WTC11 (cell line): ENCODE measurements at regions not wholly inside any gene's neighbourhood (a gene's known extent, or its start where the extent isn't known, plus 50 kb on each side); places are given as distances from the start of the nearest gene placed in this dataset.

Experiments used
- ATAC-seq: fragments of 200-7000 bp; cut with Tn5 transposase; 2 replicates; pipeline ENCODE4 v1.10.0; 2021; ENCODE audit warnings: mild to moderate bottlenecking, moderate library complexity
- CTCF ChIA-PET: fragments of 300-600 bp; sonication (Branson Sonifier 250); formaldehyde crosslinking; loops from one replicate; lab custom pipeline; 2021; ENCODE audit warnings: antibody characterized with exemption; lab: Charles Lee
- POLR2A ChIA-PET: fragments of 350-600 bp; sonication (Branson Sonifier 250); formaldehyde crosslinking; loops from one replicate; lab custom pipeline; 2021; ENCODE audit warnings: antibody characterized with exemption; lab: Charles Lee
- DNase-seq: peaks from one replicate; pipeline ENCODE4 v3.0.0; 2021; ENCODE audit warnings: low spot score
- H3K27ac Mint-ChIP-seq: 2 replicates; pipeline ENCODE4 v1.8.0; 2021; ENCODE audit warnings: mixed read lengths
- H3K27me3 Mint-ChIP-seq: 2 replicates; pipeline ENCODE4 v1.8.0; 2021; ENCODE audit warnings: low read depth, mild to moderate bottlenecking, moderate library complexity, mixed read lengths
- H3K36me3 Mint-ChIP-seq: 2 replicates; pipeline ENCODE4 v1.8.0; 2021; ENCODE audit warnings: mixed read lengths
- H3K4me1 Mint-ChIP-seq: 2 replicates; pipeline ENCODE4 v1.8.0; 2022; ENCODE audit warnings: mixed read lengths
- H3K4me3 Mint-ChIP-seq: 2 replicates; pipeline ENCODE4 v1.8.0; 2021; ENCODE audit warnings: mild to moderate bottlenecking, moderate library complexity, mixed read lengths
- H3K9me3 Mint-ChIP-seq: 2 replicates; pipeline ENCODE4 v1.8.0; 2021; ENCODE audit warnings: mixed read lengths
- CDX4 ChIP-seq: fragments of 250-450 bp; sonication (Bioruptor Pico); IDR thresholded peaks from 2 replicates; pipeline ENCODE4 v1.9.0; 2021; ENCODE audit warnings: moderate library complexity, mild to moderate bottlenecking, inconsistent platforms, borderline replicate concordance
- CTCF ChIP-seq: fragments of 200-600 bp; IDR thresholded peaks from 2 replicates; pipeline ENCODE4 v1.8.0; 2022; ENCODE audit warnings: antibody characterized with exemption
- ETV6 ChIP-seq: sonication (generic); formaldehyde crosslinking; IDR thresholded peaks from 2 replicates; pipeline ENCODE4 v1.8.1; 2022; ENCODE audit warnings: mild to moderate bottlenecking, missing genetic modification reagents
- KAT7 ChIP-seq: sonication (generic); formaldehyde crosslinking; IDR thresholded peaks from 2 replicates; pipeline ENCODE4 v1.8.1; 2023; ENCODE audit warnings: missing genetic modification reagents, mild to moderate bottlenecking, borderline replicate concordance
- MXD4 ChIP-seq: fragments of 250-450 bp; sonication (Bioruptor Pico); IDR thresholded peaks from 2 replicates; pipeline ENCODE4 v1.8.0; 2021; ENCODE audit warnings: mild to moderate bottlenecking, moderate library complexity, borderline replicate concordance
- NR2C2 ChIP-seq: sonication (generic); formaldehyde crosslinking; IDR thresholded peaks from 2 replicates; pipeline ENCODE4 v1.8.0; 2022; ENCODE audit warnings: mild to moderate bottlenecking, missing genetic modification reagents
- NR3C1 ChIP-seq: sonication (generic); formaldehyde crosslinking; conservative IDR thresholded peaks from 2 replicates; pipeline ENCODE4 v1.8.1; 2023; ENCODE audit warnings: low read depth, mild to moderate bottlenecking, missing genetic modification reagents
- RELA ChIP-seq: sonication (generic); formaldehyde crosslinking; IDR thresholded peaks from 2 replicates; pipeline ENCODE4 v1.8.1; 2022; ENCODE audit warnings: missing genetic modification reagents, mild to moderate bottlenecking, borderline replicate concordance
- SOX15 ChIP-seq: fragments of 250-450 bp; sonication (Bioruptor Pico); IDR thresholded peaks from 2 replicates; pipeline ENCODE4 v1.9.0; 2021; ENCODE audit warnings: mild to moderate bottlenecking
- ZNF138 ChIP-seq: sonication (generic); formaldehyde crosslinking; conservative IDR thresholded peaks from 2 replicates; pipeline ENCODE4 v1.8.1; 2022; ENCODE audit warnings: mild to moderate bottlenecking, moderate library complexity, missing genetic modification reagents
- ZNF281 ChIP-seq: sonication (generic); formaldehyde crosslinking; IDR thresholded peaks from 2 replicates; pipeline ENCODE4 v1.8.0; 2023; ENCODE audit warnings: mild to moderate bottlenecking, missing genetic modification reagents
- ZNF416 ChIP-seq: fragments of 250-450 bp; sonication (Bioruptor Pico); IDR thresholded peaks from 2 replicates; pipeline ENCODE4 v1.9.0; 2021; ENCODE audit warnings: mild to moderate bottlenecking, inconsistent platforms
- ZNF423 ChIP-seq: fragments of 250-450 bp; sonication (Bioruptor Pico); IDR thresholded peaks from 2 replicates; pipeline ENCODE4 v2.1.2; 2022; ENCODE audit warnings: mild to moderate bottlenecking, moderate library complexity
- ZNF671 ChIP-seq: fragments of 250-450 bp; sonication (Bioruptor Pico); IDR thresholded peaks from 2 replicates; pipeline ENCODE4 v1.8.0; 2021; ENCODE audit warnings: mild to moderate bottlenecking
- TF ChIP-seq, protein P1 (sequence below): fragments of 250-450 bp; sonication (Bioruptor Pico); IDR thresholded peaks from 2 replicates; pipeline ENCODE4 v1.9.0; 2021; ENCODE audit warnings: mild to moderate bottlenecking, borderline replicate concordance
- TF ChIP-seq, protein P2 (sequence below): sonication (generic); formaldehyde crosslinking; IDR thresholded peaks from 2 replicates; pipeline ENCODE4 v1.8.0; 2022; ENCODE audit warnings: missing genetic modification reagents

DNA sequence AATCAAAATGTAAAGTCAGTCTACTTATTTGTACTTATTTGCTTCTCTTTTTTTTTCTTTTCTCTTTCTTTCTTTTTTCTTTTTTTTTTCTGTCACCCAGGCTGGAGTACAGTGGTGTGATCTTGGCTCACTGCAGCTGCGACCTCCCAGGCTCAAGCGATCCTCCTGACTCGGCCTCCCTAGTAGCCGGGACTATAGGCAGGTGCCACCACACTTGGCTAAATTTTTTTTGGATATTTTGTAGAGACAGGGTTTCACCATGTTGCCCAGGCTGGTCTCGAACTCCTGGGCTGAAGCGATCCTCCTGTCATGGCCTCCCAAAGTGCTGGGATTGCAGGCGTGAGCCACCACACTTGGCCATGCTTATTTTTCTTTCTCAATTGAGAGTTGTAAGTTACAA lies 98.8 kb upstream of the ZBTB40 start:
- Mint-ChIP-seq H3K27ac (no peak overlapping the region), H3K9me3 (peaks cover 5% of the 10 kb centered on the region; the same call in 1 of the 2 replicates), H3K27me3 (peaks cover 4% of the 10 kb centered on the region; the same call in 1 of the 2 replicates), H3K36me3 (no peaks in the 10 kb centered on the region), H3K4me3 (no peak overlapping the region), H3K4me1 (peaks cover 26% of the 10 kb centered on the region)
- no peak for ATAC-seq
- ChIA-PET POLR2A (no interaction called here), CTCF (interaction anchor here (0.6 kb wide), 1 partner anchor 53 kb away, joined by 3 read pairs; no protein-coding TSS in a partner anchor)
- TF ChIP-seq ZNF281 (CRISPR knock-in tag) (no peak), ZNF416 (CRISPR knock-in tag) (no peak), MXD4 (CRISPR knock-in tag) (no peak), NR3C1 (CRISPR knock-in tag) (no peak)
- TF ChIP-seq, protein P1, sequence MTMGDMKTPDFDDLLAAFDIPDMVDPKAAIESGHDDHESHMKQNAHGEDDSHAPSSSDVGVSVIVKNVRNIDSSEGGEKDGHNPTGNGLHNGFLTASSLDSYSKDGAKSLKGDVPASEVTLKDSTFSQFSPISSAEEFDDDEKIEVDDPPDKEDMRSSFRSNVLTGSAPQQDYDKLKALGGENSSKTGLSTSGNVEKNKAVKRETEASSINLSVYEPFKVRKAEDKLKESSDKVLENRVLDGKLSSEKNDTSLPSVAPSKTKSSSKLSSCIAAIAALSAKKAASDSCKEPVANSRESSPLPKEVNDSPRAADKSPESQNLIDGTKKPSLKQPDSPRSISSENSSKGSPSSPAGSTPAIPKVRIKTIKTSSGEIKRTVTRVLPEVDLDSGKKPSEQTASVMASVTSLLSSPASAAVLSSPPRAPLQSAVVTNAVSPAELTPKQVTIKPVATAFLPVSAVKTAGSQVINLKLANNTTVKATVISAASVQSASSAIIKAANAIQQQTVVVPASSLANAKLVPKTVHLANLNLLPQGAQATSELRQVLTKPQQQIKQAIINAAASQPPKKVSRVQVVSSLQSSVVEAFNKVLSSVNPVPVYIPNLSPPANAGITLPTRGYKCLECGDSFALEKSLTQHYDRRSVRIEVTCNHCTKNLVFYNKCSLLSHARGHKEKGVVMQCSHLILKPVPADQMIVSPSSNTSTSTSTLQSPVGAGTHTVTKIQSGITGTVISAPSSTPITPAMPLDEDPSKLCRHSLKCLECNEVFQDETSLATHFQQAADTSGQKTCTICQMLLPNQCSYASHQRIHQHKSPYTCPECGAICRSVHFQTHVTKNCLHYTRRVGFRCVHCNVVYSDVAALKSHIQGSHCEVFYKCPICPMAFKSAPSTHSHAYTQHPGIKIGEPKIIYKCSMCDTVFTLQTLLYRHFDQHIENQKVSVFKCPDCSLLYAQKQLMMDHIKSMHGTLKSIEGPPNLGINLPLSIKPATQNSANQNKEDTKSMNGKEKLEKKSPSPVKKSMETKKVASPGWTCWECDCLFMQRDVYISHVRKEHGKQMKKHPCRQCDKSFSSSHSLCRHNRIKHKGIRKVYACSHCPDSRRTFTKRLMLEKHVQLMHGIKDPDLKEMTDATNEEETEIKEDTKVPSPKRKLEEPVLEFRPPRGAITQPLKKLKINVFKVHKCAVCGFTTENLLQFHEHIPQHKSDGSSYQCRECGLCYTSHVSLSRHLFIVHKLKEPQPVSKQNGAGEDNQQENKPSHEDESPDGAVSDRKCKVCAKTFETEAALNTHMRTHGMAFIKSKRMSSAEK (CRISPR knock-in tag), result no peak
- no peak for DNase-seq

- H3K27ac Mint-ChIP-seq, result no peak overlapping the region
- H3K4me1 Mint-ChIP-seq, result 0 out of 2 replicates have a peak, but pooled peaks cover 3% of the 10 kb centered on the region
- no peak overlapping the region for H3K4me3 Mint-ChIP-seq
- DNase-seq, result no peak
- ChIA-PET POLR2A (no interaction called here), CTCF (interaction anchor here (0.6 to 0.7 kb wide), 2 partner anchors 57 to 140 kb away, joined by 3 to 5 read pairs; no protein-coding TSS in a partner anchor)
- no peak for ATAC-seq
- H3K27me3 Mint-ChIP-seq, result no peaks in the 10 kb centered on the region
- no peaks in the 10 kb centered on the region for H3K9me3 Mint-ChIP-seq
- no peaks in the 10 kb centered on the region for H3K36me3 Mint-ChIP-seq
- TF ChIP-seq CDX4 (CRISPR knock-in tag) (no peak), ZNF671 (CRISPR knock-in tag) (no peak), CTCF (no peak), KAT7 (CRISPR knock-in tag) (no peak), ZNF138 (CRISPR knock-in tag) (no peak), SOX15 (no peak), ETV6 (CRISPR knock-in tag) (no peak), RELA (CRISPR knock-in tag) (no peak), NR2C2 (no peak), ZNF416 (CRISPR knock-in tag) (no peak), ZNF423 (CRISPR knock-in tag) (no peak)
- TF ChIP-seq, protein P2, sequence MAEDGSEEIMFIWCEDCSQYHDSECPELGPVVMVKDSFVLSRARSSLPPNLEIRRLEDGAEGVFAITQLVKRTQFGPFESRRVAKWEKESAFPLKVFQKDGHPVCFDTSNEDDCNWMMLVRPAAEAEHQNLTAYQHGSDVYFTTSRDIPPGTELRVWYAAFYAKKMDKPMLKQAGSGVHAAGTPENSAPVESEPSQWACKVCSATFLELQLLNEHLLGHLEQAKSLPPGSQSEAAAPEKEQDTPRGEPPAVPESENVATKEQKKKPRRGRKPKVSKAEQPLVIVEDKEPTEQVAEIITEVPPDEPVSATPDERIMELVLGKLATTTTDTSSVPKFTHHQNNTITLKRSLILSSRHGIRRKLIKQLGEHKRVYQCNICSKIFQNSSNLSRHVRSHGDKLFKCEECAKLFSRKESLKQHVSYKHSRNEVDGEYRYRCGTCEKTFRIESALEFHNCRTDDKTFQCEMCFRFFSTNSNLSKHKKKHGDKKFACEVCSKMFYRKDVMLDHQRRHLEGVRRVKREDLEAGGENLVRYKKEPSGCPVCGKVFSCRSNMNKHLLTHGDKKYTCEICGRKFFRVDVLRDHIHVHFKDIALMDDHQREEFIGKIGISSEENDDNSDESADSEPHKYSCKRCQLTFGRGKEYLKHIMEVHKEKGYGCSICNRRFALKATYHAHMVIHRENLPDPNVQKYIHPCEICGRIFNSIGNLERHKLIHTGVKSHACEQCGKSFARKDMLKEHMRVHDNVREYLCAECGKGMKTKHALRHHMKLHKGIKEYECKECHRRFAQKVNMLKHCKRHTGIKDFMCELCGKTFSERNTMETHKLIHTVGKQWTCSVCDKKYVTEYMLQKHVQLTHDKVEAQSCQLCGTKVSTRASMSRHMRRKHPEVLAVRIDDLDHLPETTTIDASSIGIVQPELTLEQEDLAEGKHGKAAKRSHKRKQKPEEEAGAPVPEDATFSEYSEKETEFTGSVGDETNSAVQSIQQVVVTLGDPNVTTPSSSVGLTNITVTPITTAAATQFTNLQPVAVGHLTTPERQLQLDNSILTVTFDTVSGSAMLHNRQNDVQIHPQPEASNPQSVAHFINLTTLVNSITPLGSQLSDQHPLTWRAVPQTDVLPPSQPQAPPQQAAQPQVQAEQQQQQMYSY (CRISPR knock-in tag), result no peak
- TF ChIP-seq, protein P1 (CRISPR knock-in tag), result no peak
Observed at GRCh38 chr1:22359427-22359826, 92.2 kb upstream of the ZBTB40 start.
